Stimulated activated CD8-positive, alpha-beta memory T cell treated with anti-CD3 and anti-CD28 coated beads, Interleukin-4, amount 100 ng/mL, for 1 hour (primary cell): ENCODE measurements at regions not wholly inside any gene's neighbourhood (a gene's known extent, or its start where the extent isn't known, plus 50 kb on each side); places are given as distances from the start of the nearest gene placed in this dataset.
"Not testable (repeated sequence)": the region's sequence is repeated elsewhere in the genome, so short reads cannot be mapped to it uniquely, and the experiment has no call there.

Experiments
- DNase-seq, 2 donors: peaks; one replicate each; pipeline ENCODE4 v3.0.0-alpha.2; 2020; ENCODE audit warnings: low read depth in 2 of 2, low spot score in 1 of 2

DNA sequence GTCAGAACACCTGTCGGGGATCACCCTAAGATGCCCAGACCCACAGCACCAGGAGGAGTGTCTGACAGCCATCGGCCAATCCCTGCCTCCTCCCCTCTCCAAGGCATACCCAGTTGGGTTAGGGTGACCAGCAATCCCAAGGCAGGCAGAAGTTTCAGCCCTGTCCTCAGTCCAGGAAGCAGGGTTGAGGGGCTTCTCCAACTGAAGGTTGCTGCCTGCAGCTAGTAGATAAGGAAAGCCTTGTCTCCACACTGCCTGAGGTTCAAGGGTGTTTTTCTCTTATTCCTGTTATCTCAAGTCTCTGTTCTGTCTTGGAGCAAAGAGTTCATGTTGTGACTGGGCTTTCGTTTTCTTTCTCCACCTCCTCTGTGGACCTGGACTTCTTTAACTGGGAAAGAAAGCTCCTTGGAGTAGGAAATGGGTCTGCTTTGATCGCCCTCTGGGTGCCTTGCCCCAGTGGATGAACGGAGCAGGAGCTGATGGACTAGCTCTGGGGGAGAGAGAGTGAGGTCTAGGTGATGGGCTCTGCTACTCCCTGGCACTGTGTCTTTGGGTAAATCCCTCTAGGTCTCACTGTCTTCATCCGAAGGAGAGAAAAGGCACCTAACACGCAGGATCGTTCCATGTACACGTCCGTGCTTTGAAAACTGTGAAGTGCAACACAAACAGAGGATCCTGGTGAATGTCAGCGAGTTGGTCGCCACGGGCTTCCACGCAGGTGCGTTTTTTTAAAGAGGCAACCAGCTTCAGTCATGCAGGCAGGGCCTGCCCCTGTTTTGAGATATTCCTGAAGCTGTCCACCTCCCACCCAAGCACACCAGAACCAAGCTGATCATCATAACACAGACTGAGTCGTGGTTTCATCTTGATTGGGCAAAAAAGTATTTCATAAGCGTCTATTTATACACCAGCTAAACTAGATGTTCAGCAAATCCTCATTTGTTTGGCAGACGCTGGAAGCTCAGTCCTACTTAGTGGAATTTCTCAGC lies 52.5 kb upstream of the FOXN3 start:
- DNase-seq = no peak

GRCh38 chr14:89468566-89468965 lies 51.5 kb upstream of the FOXN3 start:
- no peak for DNase-seq

GRCh38 chr14:89468030-89468429 lies 51.0 kb upstream of the FOXN3 start:
- DNase-seq = not testable (repeated sequence)

DNA sequence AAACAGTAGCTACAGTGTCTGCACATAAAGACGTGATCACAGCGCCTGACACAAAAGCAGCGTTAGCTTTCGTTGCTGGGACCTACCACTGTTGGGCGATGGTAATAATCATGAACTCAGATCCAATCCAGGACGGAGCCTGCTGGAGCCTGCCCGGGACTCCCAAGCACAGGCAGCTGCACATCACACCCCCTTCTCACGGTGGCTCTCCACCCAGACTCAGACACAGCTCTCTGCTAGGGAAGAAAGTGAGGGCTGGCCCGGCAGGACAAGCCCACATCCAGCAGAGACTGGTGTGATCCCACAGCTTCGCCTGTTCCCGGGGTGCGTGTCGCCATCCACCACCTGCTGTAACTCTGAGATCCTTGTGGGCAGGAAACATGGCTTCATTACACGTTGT lies 49.9 kb upstream of the FOXN3 start:
- DNase-seq = no peak
